ENCODE measurements at regions not wholly inside any gene's neighbourhood (a gene's known extent, or its start where the extent isn't known, plus 50 kb on each side); places are given as distances from the start of the nearest gene placed in this dataset.

DNA sequence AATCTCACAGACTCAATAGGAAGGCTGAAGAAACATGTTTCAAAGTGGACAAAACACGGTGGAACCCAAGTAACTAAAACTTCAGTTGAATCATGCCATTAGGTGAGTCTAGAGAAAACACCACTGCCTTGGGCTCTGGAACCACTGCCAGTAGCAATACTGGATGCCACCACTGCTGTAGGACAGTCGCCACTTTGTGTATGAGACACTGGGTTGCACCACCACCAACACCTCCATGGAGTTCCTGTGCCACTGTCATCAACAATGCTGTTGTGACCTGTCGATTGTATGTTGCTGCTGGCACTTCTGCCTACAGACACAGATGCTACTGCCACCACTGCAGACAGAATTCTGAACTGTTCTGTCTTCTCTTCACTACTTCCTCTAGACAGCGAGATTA, 686.7 kb downstream of the METTL4 start:
- DNase-seq: no peak

DNA sequence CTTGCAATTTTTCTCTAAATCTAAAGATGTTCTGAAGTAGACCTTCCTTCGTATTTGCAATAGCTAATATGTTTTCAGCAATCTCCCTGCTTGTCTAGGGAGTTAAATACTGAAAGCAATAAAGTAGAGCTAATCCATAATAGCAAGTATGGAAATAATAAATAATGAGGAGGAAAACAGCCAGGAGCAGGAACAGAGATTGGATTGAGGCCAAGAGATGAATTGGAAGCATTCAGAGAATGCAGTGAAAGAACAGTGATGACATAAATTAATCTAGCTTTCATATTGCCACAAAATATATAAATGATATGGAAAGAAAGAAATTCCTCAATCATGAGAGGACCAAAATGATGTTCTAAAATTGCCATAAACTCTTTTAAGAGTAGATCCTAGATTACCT, 679.7 kb downstream of the METTL4 start:
- DNase-seq: no peak

DNA sequence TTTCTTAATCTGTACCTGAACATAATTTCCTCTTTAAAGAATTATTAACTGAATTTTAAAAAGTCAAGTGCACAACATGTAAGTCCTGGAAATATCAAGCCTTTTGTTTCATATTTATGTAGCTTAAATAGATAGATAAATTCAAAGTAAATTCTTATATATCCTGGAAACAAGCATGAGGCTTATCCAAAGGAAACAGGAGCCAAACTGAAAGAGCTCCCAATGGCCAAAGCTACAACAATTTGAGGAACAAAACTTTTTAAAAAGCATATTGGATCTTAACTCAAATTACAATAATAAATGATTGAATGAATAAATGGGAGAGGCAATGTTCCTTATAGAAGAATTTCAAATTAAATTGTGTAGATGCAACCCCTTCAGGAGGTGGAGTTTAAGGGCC, 679.1 kb downstream of the METTL4 start:
- no peak for DNase-seq

DNA sequence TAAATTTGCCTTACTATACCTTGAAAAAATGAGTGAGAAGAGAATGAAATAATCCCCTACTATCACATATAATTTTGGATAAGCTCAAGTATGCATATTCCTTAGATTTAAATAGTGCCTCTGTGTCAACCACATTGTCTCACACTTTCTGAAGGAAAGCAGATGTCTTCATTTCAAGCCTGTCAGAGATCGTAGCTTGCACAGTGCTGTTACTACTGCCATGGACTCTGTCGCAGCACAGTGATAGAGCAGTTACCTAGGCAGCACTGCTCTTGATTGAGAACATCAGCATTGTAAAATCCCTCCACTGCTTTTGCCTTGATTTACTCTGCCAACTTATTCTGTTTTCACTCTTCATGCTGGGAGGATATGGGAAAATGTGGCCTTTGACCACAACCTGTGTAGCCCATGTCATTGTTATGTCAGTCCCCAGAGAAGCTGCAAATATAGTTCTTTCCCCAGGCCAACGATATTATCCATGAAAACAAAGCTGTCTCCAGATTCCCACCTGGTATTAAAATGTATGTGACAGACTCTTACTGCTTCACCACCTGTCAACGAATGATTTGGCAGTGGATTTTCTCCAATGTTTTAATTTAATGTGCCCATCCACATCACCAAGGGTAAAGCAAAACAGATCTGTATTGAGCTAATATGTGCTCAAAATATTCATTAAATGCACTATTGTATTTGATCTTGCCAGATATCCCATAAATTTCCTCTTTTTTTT, 675.7 kb downstream of the METTL4 start:
- DNase-seq: no peak

DNA sequence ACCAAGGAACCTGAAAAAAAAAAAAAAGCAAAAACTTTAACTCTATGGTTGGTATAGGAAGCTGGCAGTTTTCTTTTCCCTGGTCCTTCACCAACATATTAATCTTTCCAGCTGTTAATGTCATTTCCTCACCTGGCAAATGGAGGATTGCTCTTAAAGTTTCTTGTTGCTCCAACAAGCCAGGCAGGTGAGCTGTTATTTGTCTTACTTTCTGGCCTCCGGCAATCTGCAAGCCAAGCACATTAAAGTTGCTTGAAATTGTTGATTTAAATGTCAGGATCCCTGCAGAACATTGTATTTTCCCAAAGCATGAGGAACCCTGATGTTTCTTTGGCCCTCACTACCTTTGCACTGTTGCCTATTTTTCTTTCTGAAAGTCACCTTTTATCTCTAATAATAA, 664.9 kb downstream of the METTL4 start:
- no peak for DNase-seq

DNA sequence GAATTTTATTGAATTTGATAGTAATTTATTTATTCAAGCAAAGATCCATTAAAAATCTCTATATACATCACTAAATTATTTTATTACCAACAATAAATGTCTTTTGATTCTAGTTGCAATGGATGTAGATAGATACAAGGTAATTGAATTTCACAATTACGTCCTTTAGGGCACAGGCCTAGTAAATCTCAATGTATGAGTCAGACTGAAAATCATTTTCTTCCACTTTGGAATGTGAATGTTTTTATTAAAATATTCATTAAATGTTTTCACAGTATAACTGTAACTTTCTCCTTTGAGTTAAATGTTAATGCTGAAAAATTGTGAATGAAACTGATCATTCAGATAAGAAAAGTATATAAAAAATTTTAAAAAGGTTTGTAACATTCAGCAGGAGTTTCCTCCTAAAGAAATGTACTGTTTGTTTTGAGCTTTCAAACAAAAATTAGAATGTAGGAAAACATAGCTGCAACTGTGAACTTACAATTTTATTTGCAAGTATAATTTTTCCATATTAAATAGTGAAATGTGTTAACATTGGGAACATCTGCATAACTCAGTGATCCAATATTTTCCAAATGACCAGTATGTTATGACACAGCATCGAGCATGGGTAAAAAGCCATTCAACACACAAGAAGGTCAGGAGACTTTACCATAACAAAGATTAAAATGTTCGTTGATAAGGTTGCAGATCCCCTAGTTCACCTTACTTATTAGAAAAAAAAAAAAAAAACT, 663.7 kb downstream of the METTL4 start:
- no peak for DNase-seq

DNA sequence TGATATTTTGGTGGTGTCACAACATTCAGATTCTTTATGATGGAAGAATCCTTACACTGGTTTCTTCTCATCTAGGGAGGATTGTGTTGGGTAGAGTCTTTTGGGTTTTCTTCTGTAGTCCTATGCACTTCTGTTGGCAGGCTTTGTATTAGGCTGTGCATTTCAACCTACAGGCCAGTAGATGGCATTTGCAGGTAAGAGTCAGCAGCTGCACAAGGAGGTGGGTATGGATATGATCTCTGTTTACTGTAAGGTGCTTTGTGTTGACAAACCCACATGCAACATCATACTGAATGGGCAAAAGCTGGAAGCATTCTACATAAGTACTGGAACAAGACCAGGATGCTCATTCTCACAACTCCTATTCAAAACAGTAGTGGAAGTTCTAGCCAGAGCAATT, 656.8 kb downstream of the METTL4 start:
- no peak for DNase-seq

DNA sequence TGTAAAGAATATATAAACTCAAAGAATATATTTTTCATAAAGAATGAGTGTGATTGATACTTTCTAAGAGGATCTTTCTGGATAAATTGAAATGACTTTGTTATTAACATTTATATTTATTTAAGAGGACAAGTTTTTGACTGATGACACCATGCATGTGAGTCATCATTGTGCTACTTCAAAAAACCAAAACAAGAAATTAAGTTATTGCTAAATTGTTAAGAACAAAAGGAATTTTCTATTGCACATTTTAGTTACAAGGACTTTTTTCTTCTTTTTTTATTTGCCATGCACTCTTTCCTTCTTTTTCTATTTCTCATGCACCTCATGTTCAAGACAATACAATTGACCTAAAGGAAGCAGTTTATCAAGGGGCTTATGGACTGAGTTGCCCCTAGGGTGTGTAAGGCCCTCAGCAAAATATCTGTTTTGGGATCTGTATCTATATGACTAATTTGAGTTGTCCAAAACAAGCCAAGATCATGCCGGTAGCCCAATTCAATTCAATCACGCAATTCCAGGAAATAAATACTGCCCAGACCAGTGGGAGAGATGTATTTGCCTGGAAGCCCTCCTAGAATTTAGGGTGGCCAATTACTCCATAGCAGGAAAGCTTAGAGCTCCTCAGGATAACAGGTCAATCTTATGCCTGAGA, 654.3 kb downstream of the METTL4 start:
- DNase-seq: no peak

DNA sequence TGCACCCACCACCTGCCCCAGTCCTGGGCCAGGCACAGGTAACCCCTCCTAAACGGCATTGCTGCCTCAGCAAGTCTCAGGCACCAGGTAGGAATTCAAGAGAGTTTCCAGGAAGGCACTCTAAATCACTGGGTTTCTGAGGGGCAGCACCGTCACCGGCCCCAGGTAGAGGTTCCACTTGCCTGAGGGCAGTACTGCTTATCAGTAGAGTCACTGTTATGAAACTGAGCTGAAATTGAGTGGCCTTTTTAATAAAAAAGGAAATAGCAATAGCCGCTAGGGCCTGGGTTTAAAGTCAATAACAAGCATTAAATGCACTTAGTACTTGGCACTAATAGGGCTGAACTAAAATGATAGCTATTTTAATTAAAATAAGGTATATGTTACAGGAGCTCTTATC, 653.7 kb downstream of the METTL4 start:
- no peak for DNase-seq

DNA sequence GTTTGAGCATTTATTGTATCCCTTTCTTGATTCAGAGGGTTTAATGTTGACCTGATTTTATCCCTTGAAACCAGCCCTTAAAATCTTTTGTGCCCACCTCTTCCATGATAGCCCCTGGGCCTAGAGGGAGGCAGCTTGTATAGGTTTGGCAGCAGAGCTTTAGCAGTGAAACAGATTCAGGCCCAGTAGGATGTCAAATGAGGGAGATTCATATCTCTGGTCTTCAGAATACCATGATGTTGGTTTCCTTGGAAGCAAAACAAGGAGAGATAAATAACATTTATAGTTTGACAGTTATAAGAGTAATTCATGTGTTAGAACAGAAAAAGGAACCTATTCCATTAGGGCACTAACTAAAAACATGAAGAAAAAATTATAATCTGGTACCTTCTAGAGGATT, 649.2 kb downstream of the METTL4 start:
- DNase-seq: no peak

DNA sequence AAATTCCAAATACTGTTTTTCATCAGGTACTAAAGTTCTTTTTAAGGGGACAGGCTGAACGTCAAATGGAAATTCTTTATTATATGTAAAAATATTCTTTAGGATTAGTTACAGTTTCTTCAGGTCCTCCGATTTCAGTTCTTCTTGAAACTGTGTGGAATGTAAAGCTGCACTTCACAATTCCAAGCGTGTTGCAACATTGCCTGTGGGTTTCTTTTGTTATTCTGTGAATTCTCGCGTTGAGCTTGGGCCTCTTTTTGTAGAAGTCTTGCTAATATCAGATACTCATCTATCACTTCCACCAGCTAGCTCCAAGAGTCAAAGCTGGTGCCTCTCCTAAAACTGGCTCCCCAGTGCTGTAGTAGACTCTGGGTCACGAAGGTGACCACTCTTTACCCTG, 642.6 kb downstream of the METTL4 start:
- DNase-seq: no peak

DNA sequence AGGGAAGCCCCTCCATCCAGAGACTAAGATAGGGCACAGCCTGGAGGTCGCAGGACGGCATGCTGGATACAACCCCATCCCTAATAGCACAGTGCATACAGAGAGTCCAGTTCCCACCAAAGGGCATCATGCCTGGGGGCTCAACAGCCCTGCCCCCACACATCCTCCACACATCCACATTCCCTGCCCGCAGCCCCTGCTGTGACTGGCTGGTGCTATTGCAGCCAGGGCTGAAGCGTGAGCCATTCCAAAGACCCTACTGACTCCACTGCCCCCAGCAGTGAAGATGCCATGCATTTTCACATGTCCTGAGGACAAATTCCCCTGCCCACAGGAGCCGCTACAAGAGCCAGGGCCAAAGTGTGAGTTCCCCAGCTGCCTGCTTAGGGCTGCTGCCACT, 641.6 kb downstream of the METTL4 start:
- DNase-seq: no peak

DNA sequence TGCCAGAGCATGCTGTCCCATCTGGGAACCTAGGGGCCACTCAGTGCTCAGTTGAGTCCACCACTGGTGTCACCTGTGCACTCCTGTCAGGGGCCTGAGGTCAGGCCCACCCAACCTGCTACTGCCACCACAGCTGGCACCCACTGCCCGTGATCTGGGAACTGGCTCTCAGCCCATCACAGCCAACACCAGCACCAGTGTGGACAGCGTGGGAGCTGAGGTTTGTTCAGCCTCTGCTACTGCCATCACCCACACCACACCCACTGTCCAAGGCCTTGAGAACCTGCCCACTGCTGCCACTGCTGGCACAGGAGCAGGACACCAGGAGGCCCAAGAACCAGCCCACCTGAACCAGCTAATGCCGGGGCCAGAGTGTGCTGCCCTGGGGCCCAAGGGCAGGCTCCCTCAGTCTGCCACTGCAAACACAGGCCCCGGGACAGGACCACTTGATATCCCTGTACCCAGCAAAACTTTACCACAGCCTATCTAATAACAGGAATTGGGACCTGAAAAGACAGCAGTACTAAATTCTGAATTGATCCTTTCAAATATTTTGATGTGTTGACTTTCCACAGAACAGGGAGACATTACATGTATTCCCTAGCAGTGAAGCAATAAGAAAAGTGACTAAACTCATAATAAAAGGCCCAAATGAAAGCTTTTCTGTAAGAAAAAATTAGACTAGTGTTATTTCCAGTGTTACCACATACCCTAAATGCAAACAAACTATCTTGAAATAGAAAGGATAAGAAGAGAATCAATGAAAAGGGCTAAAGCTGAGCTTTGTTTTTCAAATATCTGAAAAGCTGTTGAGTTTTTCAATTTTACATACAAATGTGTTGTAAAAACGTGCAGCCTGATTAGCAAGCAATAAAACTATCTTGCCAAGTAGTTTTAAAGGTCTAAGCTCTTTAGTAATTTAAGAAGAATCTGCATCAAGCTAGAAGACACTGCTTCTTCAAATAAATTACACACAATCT, 640.7 kb downstream of the METTL4 start:
- no peak for DNase-seq

DNA sequence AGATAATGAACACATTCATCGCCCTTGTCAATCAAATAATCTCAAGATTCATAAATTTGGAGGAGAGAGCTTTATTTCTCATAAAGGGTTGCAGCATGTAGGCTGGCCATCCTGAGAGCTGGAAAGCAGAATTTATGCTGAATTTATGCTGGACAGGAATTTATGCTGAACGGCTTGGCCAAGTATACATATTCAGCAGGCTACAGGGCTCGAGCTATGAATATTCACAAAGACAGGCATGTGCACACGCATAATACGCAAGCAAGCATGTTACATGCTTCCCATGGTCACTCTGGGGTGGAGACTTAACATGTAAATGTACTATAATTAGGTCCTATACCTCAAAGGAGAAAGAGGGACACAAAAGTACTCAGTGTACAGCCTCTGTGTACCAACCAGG, 618.8 kb downstream of the METTL4 start:
- no peak for DNase-seq

DNA sequence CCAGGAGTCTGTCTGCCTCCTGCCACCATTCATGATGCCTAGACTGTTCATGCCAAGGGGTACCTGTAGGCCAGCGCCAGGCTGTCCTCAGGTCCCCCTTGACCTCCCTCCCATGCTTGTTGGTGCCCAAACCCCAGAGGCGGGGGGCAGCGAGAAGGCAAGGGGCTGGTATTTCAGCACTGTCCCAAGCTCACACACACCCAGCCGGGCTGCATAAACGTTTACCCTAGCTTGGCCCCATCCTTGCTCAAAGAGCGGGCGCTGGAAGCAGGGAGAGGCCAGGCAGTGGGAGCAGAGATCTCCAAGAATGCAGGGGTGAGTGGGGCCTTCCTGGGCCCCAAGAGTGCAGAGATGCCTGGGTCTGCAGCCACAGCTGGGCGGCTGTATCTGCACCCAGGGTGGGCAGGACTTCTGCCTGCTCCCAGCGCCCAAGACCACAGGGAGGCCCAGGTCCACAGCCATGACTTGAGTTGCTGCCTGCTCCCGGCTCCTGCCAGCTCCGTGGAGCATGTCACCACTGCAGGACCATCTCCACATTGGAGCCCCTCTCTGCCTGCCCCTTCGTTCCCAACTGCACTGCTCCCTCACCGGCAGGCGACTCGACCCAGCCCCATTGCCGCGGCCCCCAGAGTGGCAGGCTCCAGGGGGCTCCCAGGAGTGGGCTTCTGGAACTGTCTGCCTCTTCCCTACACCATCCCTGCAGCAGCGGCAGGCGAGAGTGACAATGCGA, 616.6 kb downstream of the METTL4 start:
- no peak for DNase-seq

DNA sequence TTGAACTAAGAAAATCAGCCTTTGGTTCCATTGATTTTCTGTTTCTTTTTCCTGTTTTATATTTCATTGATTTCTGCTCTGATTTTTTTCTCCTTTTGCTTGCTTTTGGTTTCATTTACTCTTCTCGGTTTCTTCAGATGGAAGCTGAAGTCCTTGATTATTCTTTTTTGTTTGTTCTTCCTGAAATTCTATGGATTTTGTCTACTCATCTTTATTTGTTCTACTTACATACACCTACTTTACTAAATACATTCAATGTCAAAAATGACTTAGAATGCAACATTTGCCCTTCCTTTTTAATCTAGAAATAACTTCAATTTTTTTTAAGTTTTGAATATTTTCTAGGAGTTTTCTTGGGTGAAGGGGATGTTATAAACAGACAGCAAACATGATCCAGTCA, 612.5 kb downstream of the METTL4 start:
- no peak for DNase-seq

DNA sequence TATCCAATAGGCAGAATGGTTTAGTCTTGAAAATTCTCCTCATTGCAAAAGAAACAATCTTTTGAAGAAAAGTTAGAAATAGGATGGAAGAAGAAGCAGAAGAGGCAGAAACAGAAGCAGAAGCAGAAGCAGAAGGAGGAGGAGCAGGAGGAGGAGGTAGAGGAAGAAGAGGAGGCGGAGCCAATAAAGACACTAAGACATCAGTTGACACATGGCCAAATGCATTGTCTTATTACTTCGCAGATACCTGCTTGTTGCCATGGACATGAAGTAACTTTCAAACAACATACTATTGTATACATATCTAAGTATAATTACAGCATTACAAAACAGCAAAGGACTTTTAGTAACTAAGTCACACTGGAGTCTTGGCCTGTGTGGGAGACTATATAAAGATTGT, 606.3 kb downstream of the METTL4 start:
- no peak for DNase-seq

DNA sequence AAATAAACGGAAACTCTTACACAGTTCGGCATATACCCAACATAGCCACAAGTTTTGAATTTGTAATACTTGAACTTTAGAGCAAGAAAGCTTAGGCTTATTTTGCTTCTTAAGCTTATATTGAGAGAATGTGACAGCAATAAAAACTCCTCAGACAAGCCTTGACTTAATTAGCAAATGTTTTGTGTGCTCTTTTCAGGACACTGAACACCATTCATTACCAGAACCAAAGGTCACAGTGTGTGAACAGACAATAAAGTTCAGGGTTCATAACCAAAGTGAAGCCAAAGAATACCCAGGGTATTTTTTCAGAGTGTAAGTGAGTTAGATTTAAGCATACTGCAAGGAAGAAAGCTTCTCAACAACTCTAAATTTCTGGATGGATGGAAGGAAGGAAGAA, 605.8 kb downstream of the METTL4 start:
- DNase-seq: no peak

DNA sequence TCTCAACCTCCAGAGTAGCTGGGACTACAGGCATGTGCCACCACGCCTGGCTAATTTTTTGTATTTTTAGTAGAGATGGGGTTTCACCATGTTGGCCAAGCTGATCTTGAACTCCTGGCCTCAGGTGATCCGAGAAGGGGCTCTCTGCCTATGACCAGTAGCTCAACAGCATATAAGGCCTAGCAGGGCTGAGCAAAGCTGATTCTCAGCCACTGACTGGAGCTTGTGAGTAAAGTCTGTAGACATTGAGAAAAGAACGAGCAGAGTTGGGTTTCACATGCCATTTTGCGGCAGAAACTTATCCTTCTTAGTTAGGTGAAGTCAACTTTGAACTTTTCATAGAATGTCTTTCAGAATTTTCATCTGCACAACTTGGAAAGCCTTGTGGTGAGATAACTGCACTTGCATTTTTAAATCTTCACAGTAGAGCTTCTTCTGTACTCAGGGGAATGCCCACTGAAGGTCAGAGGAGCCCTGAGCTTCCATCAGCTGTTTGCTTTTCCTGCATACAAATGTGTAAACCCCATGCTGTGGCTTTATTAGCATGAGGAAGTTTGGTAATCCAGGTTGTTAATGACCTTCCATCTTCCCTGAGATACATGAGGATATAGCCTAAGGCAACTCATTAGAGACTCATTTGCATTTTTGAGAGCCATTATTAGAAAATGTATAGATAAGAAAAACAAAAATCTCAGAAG, 602.4 kb downstream of the METTL4 start:
- DNase-seq: no peak

DNA sequence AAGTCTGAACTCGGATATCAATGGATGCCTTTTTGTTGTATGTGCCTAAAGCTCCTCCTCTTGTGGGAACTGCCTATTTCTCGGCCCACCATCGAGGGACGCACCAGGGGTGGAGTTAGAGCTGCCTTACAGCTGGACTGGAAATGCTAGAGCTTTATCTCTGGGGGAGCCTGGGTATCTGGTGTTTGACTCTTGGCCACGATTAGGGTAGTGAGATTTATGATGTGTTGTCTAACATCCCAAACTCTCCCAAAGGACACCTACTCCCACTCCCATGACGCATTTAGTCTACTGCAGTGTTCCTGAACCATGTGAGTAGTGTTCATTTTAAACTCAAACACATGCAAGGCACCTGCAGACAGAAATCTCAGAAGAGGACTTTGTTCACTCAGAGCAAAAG, 594.8 kb downstream of the METTL4 start:
- DNase-seq: no peak

DNA sequence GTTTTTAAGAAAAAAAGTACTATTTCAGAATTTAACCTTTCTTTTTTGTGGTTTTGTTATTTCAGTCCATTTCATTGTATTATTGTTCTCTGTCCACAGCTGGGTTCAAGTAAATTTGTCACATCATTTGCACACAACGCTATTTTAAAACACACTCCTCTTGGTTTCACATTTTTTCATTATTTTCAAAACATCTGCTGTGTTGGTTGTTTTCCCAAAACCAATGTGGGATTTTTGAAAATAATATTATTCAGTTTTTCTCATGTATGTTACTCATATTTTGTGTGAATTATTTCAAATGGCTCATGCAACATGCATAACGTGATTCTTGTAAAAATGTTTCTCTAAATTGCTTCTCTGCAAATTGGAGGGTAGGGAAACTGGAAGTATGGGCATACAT, 589.2 kb downstream of the METTL4 start:
- no peak for DNase-seq
